KOPT-K1 (cell line): ENCODE measurements at regions not wholly inside any gene's neighbourhood (a gene's known extent, or its start where the extent isn't known, plus 50 kb on each side); places are given as distances from the start of the nearest gene placed in this dataset.

ENCODE experiments used
- H3K27ac ChIP-seq: fragments of 200-600 bp; sonication (generic); 2 replicates; pipeline ENCODE4 v1.5.1; 2016; ENCODE audit warnings: antibody characterized with exemption, mild to moderate bottlenecking, low read depth, low read length; ENCODE audit not compliant: poor library complexity, severe bottlenecking
- H3K36me3 ChIP-seq: fragments of 200-600 bp; sonication (generic); 2 replicates; pipeline ENCODE4 v1.5.1; 2017; ENCODE audit warnings: antibody characterized with exemption, mild to moderate bottlenecking, low read length, moderate library complexity; ENCODE audit not compliant: insufficient read depth
- H3K9me3 ChIP-seq: fragments of 200-600 bp; sonication (generic); 2 replicates; pipeline ENCODE4 v1.5.1; 2017; ENCODE audit warnings: antibody characterized with exemption, low read length, mild to moderate bottlenecking; ENCODE audit not compliant: insufficient read depth, poor library complexity, severe bottlenecking

- Histone ChIP-seq H3K36me3 (no peaks in the 10 kb centered on the region), H3K27ac (no peak overlapping the region), H3K9me3 (peaks cover 10% of the 10 kb centered on the region)
Observed at GRCh38 chr12:45621703-45622102, 107.8 kb upstream of the ARID2 start.

- Histone ChIP-seq H3K36me3 (no peaks in the 10 kb centered on the region), H3K9me3 (peaks cover 10% of the 10 kb centered on the region), H3K27ac (no peak overlapping the region)
Observed at GRCh38 chr12:45622210-45622937, 107.1 kb upstream of the ARID2 start.

- Histone ChIP-seq H3K36me3 (no peaks in the 10 kb centered on the region), H3K9me3 (peaks cover 10% of the 10 kb centered on the region), H3K27ac (no peak overlapping the region)
Observed at GRCh38 chr12:45623221-45623620, 106.3 kb upstream of the ARID2 start.

GRCh38 chr12:45623940-45624339 is 105.6 kb upstream of the ARID2 start:
- no peaks in the 10 kb centered on the region for H3K36me3 ChIP-seq

GRCh38 chr12:45626965-45627364 is 102.5 kb upstream of the ARID2 start:
- Histone ChIP-seq H3K27ac (no peak overlapping the region), H3K9me3 (peaks cover 1% of the 10 kb centered on the region), H3K36me3 (no peaks in the 10 kb centered on the region)

More at GRCh38 chr12:45623940-45624339, 105.6 kb upstream of the ARID2 start:
- H3K9me3 ChIP-seq: peaks cover 10% of the 10 kb centered on the region
- no peak overlapping the region for H3K27ac ChIP-seq

- no peak overlapping the region for H3K27ac ChIP-seq
- no peaks in the 10 kb centered on the region for H3K9me3 ChIP-seq
- no peaks in the 10 kb centered on the region for H3K36me3 ChIP-seq
Observed at GRCh38 chr12:45627407-45628069, 102.0 kb upstream of the ARID2 start.

- H3K9me3 ChIP-seq: no peaks in the 10 kb centered on the region
- no peak overlapping the region for H3K27ac ChIP-seq
- no peaks in the 10 kb centered on the region for H3K36me3 ChIP-seq
Observed at GRCh38 chr12:45629292-45629691, 100.2 kb upstream of the ARID2 start.

GRCh38 chr12:45633733-45634132 is 95.8 kb upstream of the ARID2 start:
- Histone ChIP-seq H3K9me3 (no peaks in the 10 kb centered on the region), H3K27ac (no peak overlapping the region), H3K36me3 (no peaks in the 10 kb centered on the region)

- no peaks in the 10 kb centered on the region for H3K36me3 ChIP-seq
- no peaks in the 10 kb centered on the region for H3K9me3 ChIP-seq
- no peak overlapping the region for H3K27ac ChIP-seq
Observed at GRCh38 chr12:45634273-45634917, 95.1 kb upstream of the ARID2 start.

- Histone ChIP-seq H3K9me3 (no peaks in the 10 kb centered on the region), H3K36me3 (no peaks in the 10 kb centered on the region), H3K27ac (no peak overlapping the region)
Observed at GRCh38 chr12:45637242-45637641, 92.3 kb upstream of the ARID2 start.

GRCh38 chr12:45637706-45638105 is 91.8 kb upstream of the ARID2 start:
- no peaks in the 10 kb centered on the region for H3K9me3 ChIP-seq
- H3K27ac ChIP-seq: no peak overlapping the region
- H3K36me3 ChIP-seq: no peaks in the 10 kb centered on the region

- Histone ChIP-seq H3K27ac (no peak overlapping the region), H3K9me3 (no peaks in the 10 kb centered on the region), H3K36me3 (no peaks in the 10 kb centered on the region)
Observed at GRCh38 chr12:45638386-45638785, 91.1 kb upstream of the ARID2 start.

- H3K36me3 ChIP-seq: no peaks in the 10 kb centered on the region
- H3K9me3 ChIP-seq: no peaks in the 10 kb centered on the region
- peak overlapping the region; percentile 60 for H3K27ac ChIP-seq
Observed at GRCh38 chr12:45644541-45644940, 85.0 kb upstream of the ARID2 start.

GRCh38 chr12:45646851-45647581 is 82.5 kb upstream of the ARID2 start:
- H3K36me3 ChIP-seq: no peaks in the 10 kb centered on the region
- no peak overlapping the region for H3K27ac ChIP-seq
- no peaks in the 10 kb centered on the region for H3K9me3 ChIP-seq

GRCh38 chr12:45648070-45648469 is 81.4 kb upstream of the ARID2 start:
- Histone ChIP-seq H3K36me3 (0 out of 2 replicates have a peak, but pooled peaks cover 2% of the 10 kb centered on the region), H3K9me3 (no peaks in the 10 kb centered on the region), H3K27ac (no peak overlapping the region)
